Stimulated activated CD4-positive, alpha-beta T cell treated with anti-CD3 and anti-CD28 coated beads, Interleukin-15, amount 100 ng/mL, for 48 hours (primary cell): ENCODE measurements at regions not wholly inside any gene's neighbourhood (a gene's known extent, or its start where the extent isn't known, plus 50 kb on each side); places are given as distances from the start of the nearest gene placed in this dataset.

Experiments used
- DNase-seq, 2 donors: peaks; one replicate each; pipeline ENCODE4 v3.0.0-alpha.2; 2020; ENCODE audit warnings: low read depth in 2 of 2

- DNase-seq: no peak
These were observed 211.2 kb downstream of the NUAK1 start for GRCh38 chr12:105927564-105927963.

GRCh38 chr12:105928436-105928835, 210.3 kb downstream of the NUAK1 start:
- DNase-seq: no peak

DNA sequence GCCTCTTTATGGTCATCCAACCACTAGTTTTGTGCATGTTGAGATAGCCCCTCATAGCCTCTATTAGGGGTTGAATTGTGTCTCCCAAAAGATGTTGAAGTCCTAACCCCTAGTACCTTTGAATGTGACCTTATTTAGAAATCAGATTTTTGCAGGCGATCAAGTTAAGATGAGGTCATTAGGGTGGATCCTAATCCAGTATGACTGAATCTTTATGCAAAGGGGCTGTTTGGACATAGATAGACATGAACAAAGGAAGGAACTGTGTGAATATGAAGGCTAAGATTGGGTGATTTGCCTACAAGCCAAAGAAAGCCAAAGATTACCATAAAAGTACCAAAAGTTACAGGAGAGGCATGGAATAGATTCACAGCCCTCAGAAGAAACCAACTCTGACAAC, 209.6 kb downstream of the NUAK1 start:
- no peak for DNase-seq

DNA sequence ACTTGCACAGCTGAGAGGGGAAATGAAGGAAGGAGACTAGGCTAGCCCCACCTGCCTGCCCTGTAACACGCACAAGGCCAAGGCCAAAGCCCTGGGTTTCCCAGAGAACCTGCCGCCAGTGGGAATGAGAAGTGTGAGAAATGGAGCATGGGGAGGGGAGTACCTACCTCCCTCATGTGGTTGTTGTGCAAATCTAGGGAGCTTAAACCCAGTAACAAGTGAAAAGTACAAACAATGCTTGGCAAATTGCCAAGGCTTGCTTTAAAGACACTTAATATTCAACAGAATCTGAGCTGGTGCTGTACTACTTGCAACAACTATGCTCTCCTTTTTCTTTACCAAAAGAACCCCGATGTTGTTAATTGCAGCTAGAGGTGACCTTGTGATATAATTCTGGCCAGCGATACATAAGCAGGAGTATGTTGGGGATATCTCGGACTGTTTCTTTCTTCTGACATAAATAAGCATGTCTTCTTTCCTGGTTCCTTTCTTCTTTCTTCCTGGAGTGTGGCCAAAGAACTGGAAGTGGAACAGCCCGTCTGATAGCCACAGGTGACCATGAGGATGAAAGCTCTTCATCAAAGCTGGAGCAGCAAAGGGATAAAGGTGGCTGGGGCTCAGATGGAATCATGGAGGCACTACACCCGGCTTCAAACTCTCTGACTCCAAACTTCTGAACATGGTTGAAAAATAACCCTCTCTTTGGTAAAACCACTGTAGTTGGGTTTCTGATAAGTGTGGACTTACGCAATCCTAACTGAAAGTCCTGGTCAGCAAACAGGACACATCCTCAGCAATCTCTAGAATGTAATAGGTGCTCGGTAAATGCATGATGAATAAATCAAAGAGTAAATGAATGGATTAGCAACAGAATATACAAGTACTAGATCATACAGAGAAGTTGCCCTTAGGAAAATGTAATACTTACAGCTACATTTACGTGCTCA, 207.9 kb downstream of the NUAK1 start:
- DNase-seq: no peak

- no peak for DNase-seq
These were observed 206.8 kb downstream of the NUAK1 start for GRCh38 chr12:105931762-105932570.

DNA sequence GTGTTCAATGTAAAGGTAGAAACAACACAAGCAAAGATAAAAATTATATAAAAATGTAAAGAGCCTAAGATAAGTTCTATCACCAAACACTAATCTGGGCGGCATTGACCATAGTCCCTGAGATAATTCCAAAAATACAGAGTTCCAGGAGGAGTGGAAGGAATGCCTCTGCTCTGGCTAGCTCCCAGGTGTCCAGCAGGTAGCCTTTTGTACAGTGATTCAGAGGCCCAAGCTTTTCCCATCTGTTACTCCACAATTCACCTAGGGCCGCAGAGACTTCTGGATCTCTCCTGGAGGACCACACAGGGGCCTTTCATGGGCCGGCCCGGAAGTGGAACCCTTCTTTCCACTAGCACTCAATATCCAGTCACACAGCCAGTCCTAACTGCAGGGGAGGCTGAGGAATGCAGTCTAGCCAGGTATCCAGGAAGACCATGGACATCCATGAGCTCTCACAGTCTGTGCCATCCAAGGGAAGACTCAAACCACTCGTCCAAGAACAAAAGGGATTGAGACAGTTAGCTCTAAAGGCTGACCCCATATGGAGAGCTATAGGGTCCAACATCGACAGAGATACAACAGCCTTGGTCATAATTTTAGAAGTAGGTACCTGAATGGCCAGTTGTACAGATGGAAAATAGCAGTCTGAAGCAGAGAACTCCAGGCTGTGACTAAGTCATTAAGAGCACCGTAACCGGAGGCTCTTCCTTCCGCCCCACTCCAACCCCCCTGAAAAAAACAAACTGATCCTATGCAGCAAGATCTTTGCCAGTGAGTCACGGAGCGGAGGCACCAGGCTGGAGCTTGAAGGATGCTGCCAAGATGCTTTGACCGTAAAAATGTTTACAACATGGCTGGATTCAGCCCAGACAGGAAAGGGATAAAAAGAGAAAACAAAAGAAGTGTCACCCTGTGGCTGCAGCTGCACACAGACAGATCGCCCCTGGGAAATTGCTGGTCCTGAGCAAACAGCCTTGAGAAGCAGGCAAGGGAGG, 204.8 kb downstream of the NUAK1 start:
- no peak for DNase-seq

- DNase-seq: no peak
These were observed 203.6 kb downstream of the NUAK1 start for GRCh38 chr12:105935106-105935505.

DNA sequence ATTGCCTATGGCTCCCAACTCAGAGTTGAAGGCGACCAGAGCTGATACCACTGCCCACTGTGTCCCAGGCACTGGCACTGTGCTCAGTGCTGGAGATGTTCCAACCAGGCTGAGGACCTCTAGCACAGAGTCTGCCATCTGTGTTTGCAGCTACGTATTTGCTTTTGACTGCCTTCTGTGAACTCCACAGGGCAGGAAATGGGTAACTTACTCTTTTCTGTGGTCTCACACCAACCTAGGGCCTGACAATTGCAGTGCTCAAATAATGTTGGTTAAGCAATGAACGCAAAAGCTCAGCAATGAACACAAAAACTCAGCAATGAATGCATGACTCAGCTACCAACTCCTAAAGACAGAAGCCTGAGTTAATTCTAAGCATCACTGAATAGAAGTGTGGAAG, 202.8 kb downstream of the NUAK1 start:
- no peak for DNase-seq

DNA sequence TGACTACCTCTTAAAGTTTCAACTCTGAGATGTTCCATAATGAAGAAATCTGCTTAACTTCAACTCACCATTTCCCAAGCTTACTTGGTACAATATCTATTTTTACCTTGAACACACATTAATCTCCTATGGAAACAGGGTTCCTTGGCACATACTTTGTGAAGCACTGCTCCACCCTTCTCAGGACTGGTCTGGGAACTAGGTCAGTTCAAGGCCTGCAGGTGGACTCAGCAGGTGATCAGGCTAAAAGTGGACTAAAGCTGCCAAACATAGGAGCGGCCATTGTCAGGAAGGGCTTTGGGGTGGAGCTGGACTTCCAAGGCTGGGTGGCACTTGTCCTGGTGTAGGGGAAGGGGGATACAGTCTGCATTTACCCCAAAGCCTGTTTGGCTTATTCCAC, 202.3 kb downstream of the NUAK1 start:
- DNase-seq: no peak

- DNase-seq: no peak
These were observed 201.7 kb downstream of the NUAK1 start for GRCh38 chr12:105937009-105937408.

DNA sequence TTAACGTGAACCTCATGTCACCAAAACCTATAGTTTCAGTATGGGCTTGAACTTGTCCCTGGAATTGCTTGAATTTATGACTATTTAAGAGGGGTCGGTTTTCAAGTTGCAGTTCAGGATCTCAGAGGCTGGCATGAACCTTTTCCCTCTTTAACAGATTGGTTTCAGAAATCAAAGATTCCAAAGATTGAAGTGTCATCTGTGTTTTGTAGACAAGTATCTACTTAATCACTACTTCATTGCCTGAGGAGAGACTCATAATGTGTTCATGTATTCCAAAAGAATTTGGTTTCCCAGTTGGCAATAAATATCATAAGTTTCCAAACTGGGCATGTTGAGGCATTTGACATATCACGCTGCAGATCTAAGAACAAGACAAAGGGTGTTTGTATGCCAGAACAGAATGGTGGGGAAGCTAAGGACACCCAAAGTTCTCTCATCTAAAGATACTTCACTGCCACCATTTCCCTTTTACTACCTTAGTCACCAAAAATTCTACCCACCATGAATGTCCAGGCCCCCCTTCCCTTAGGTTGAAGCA, 199.5 kb downstream of the NUAK1 start:
- DNase-seq: no peak

GRCh38 chr12:105942281-105942680, 196.5 kb downstream of the NUAK1 start:
- DNase-seq: no peak

- DNase-seq: no peak
These were observed 195.2 kb downstream of the NUAK1 start for GRCh38 chr12:105943525-105943924.

DNA sequence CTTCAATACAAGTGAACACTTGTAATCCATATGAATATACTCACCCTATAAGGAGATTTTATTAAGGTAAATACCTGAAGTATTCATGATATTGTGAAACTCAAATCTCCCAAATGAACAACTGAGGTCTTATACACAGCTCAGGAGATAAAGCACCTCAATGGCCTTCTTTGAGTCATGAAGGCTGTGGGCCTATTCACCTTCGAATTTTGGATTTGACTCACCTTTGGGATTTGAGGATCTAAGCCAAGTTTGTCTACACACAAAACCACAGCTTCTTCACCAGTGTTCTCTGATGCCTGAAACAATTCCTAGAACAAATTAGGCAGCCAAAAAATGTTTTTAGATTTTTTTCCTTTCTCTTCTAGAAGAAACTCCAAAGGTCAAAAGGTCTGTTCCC, 194.1 kb downstream of the NUAK1 start:
- DNase-seq: no peak

- DNase-seq: no peak
These were observed 192.9 kb downstream of the NUAK1 start for GRCh38 chr12:105945880-105946279.

DNA sequence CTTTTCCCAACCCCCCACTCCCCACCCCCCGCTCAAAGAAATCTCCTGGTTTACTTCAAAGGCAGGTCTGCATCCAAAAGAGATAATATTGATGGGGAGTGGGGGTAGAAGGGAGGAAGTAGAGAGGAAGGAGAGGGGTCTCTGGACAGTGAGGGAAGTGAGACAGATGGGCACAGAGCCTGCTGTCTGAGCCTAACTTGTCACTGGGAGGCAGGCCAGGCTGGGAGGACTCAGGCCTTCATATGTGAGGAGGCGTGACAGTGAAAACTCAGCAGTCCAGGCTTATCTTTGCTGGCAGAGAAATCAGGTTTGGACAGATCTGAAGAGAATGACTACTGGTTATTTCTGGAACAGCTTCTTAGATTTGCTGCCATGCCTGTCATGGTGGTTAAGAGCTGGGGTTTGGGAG, 192.3 kb downstream of the NUAK1 start:
- DNase-seq: no peak

DNA sequence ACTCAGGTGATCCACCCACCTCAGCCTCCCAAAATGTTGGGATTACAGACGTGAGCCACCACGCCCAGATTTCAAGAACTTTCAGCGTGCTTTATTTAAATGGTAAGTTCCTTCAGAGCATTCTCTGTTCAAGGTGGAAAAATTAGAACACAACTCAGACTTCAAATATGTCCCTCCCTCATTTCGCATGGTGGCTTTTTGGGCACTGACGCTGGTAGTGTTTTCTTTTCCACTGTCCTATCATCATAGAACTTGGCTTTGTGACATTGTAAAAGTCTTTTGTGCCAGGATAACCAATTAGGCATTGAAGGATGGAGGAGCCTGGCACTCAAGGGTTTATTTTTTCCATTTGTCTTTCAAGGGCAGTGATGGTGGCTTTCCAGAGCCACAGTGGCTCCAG, 190.8 kb downstream of the NUAK1 start:
- DNase-seq: no peak

- no peak for DNase-seq
These were observed 190.4 kb downstream of the NUAK1 start for GRCh38 chr12:105948331-105948730.

- DNase-seq: no peak
These were observed 189.4 kb downstream of the NUAK1 start for GRCh38 chr12:105949391-105949790.

DNA sequence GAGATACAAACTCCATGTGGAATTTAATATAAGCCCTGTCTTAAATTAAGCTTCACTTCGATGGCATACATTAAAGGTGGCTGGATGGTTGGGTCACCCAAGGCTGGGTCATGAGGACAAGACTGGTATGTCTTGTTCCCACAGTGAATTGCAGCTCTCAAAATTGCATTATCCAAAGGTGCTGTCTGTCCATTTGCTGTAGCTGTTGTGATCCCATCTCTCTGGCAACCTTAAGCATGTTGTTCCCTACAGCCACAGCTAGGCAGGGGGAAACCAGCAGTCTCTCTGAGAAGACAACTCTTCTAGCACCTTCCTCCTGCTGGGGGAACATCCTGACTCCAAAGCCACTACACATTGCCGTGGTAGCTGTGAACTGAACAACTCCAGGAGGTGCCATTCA, 187.0 kb downstream of the NUAK1 start:
- no peak for DNase-seq
